GM21737 (cell line): ENCODE measurements at regions not wholly inside any gene's neighbourhood (a gene's known extent, or its start where the extent isn't known, plus 50 kb on each side); places are given as distances from the start of the nearest gene placed in this dataset.
"Not testable (repeated sequence)": the region's sequence is repeated elsewhere in the genome, so short reads cannot be mapped to it uniquely, and the experiment has no call there.

Experiments used
- ATAC-seq: cut with Tn5 transposase; IDR thresholded peaks from one replicate; pipeline ENCODE4 v1.9.1; 2021; ENCODE audit warnings: mild to moderate bottlenecking, moderate library complexity; ENCODE audit not compliant: unreplicated experiment

GRCh38 chr10:8415029-8415428, 360.5 kb downstream of the GATA3 start:
- not testable (repeated sequence) for ATAC-seq

- ATAC-seq = no peak
Measured at GRCh38 chr10:8416192-8416701, 361.8 kb downstream of the GATA3 start.

- no peak for ATAC-seq
Measured at GRCh38 chr10:8416760-8417159, 362.3 kb downstream of the GATA3 start.

- ATAC-seq = no peak
Measured at GRCh38 chr10:8417631-8418030, 363.1 kb downstream of the GATA3 start.

GRCh38 chr10:8418631-8419030, 364.1 kb downstream of the GATA3 start:
- no peak for ATAC-seq

GRCh38 chr10:8420182-8420581, 365.7 kb downstream of the GATA3 start:
- ATAC-seq = no peak

GRCh38 chr10:8424555-8425211, 370.2 kb downstream of the GATA3 start:
- ATAC-seq = no peak

GRCh38 chr10:8428654-8429053, 374.2 kb downstream of the GATA3 start:
- ATAC-seq = no peak

- no peak for ATAC-seq
Measured at GRCh38 chr10:8430321-8430720, 375.8 kb downstream of the GATA3 start.

GRCh38 chr10:8431511-8431910, 377.0 kb downstream of the GATA3 start:
- no peak for ATAC-seq

GRCh38 chr10:8435186-8436055, 380.9 kb downstream of the GATA3 start:
- no peak for ATAC-seq

GRCh38 chr10:8437896-8438295, 383.4 kb downstream of the GATA3 start:
- ATAC-seq = no peak

- no peak for ATAC-seq
Measured at GRCh38 chr10:8438603-8439002, 384.1 kb downstream of the GATA3 start.

- no peak for ATAC-seq
Measured at GRCh38 chr10:8439040-8439439, 384.6 kb downstream of the GATA3 start.

GRCh38 chr10:8444630-8445029, 390.1 kb downstream of the GATA3 start:
- ATAC-seq = no peak

- no peak for ATAC-seq
Measured at GRCh38 chr10:8445353-8445752, 390.9 kb downstream of the GATA3 start.

GRCh38 chr10:8449909-8450308, 395.4 kb downstream of the GATA3 start:
- no peak for ATAC-seq

- no peak for ATAC-seq
Measured at GRCh38 chr10:8453587-8453986, 399.1 kb downstream of the GATA3 start.

- no peak for ATAC-seq
Measured at GRCh38 chr10:8454357-8454756, 399.9 kb downstream of the GATA3 start.

- no peak for ATAC-seq
Measured at GRCh38 chr10:8455181-8455580, 400.7 kb downstream of the GATA3 start.

- ATAC-seq = no peak
Measured at GRCh38 chr10:8456386-8456785, 401.9 kb downstream of the GATA3 start.

- ATAC-seq = no peak
Measured at GRCh38 chr10:8460626-8461025, 406.1 kb downstream of the GATA3 start.
